GM13977 (cell line): ENCODE measurements at regions not wholly inside any gene's neighbourhood (a gene's known extent, or its start where the extent isn't known, plus 50 kb on each side); places are given as distances from the start of the nearest gene placed in this dataset.

Source experiments
- DNase-seq: peaks from one replicate; pipeline ENCODE4 v3.0.0; 2012; ENCODE audit warnings: low spot score
- in situ Hi-C: fragments of 300-500 bp; cut with MboI; formaldehyde crosslinking; loops from one replicate; pipeline ENCODE4 v1.12.0; 2022; ENCODE audit warnings: low sequenced_read_pairs, low pct_unique_long_range_greater_than_20kb, mixed read lengths, inconsistent platforms; ENCODE audit not compliant: unreplicated experiment
- TF ChIP-seq, protein P1 (sequence below): IDR thresholded peaks from 2 replicates; pipeline ENCODE4 v1.5.1; 2012; ENCODE audit warnings: mild to moderate bottlenecking, control low read depth; ENCODE audit not compliant: insufficient read depth; ENCODE audit errors: extremely low read depth, missing control alignments

DNA sequence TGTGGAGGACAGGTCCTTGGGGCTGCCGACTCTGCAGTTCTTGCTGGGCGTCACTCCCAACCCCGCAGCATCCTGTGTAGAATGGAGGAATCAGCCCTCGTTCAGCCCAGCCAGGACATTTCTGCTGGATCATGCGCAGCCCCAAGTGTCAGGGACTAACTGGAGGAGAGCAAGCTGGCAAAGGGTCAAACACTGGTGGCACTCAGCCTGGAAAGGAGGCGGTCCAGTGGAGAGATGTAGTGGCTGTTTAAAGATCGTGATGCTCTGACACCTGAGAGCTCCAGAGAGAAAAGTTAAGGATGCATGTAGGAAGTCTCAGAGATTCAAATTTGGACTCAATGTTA lies 63.6 kb upstream of the SH3RF3 start:
- DNase-seq, result no peak
- in situ Hi-C loops, result no loop called here
- TF ChIP-seq, protein P1, sequence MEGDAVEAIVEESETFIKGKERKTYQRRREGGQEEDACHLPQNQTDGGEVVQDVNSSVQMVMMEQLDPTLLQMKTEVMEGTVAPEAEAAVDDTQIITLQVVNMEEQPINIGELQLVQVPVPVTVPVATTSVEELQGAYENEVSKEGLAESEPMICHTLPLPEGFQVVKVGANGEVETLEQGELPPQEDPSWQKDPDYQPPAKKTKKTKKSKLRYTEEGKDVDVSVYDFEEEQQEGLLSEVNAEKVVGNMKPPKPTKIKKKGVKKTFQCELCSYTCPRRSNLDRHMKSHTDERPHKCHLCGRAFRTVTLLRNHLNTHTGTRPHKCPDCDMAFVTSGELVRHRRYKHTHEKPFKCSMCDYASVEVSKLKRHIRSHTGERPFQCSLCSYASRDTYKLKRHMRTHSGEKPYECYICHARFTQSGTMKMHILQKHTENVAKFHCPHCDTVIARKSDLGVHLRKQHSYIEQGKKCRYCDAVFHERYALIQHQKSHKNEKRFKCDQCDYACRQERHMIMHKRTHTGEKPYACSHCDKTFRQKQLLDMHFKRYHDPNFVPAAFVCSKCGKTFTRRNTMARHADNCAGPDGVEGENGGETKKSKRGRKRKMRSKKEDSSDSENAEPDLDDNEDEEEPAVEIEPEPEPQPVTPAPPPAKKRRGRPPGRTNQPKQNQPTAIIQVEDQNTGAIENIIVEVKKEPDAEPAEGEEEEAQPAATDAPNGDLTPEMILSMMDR, result no peak

DNA sequence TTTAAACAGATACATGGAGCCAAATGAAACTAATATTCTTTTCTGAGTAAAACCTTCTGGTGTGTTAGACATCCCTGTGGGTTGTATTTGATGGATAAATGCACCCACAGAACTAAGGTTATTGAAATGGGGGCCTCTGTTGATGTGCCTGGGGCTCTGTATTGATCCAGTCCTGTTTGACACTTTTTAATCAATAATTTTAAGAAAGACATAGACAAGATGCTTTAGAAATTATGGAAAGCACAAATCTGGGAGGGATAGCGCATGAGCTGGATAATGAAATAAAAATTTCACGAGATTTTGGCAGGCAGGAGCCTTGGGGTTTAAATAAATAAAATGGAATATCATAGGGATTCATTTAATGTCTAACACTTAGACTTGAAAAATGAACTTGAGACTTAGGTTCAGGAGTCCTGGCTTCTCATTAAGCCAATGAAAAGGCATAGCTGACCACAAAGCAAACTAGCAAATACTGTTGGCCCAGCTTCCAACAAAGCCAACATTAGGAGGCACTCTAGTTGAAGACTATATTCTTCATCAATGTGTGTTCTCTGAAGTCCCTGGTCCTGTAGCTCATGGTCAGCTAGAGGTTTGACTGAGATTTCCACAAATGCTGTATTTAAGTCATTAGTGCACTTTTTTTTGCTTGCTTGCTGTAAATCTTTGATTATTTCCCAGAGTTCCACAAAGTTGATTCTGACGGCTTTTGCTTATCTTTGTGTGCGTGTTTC lies 64.2 kb upstream of the SH3RF3 start:
- no peak for DNase-seq
- in situ Hi-C loops, result no loop called here
- TF ChIP-seq, protein P1, result no peak

DNA sequence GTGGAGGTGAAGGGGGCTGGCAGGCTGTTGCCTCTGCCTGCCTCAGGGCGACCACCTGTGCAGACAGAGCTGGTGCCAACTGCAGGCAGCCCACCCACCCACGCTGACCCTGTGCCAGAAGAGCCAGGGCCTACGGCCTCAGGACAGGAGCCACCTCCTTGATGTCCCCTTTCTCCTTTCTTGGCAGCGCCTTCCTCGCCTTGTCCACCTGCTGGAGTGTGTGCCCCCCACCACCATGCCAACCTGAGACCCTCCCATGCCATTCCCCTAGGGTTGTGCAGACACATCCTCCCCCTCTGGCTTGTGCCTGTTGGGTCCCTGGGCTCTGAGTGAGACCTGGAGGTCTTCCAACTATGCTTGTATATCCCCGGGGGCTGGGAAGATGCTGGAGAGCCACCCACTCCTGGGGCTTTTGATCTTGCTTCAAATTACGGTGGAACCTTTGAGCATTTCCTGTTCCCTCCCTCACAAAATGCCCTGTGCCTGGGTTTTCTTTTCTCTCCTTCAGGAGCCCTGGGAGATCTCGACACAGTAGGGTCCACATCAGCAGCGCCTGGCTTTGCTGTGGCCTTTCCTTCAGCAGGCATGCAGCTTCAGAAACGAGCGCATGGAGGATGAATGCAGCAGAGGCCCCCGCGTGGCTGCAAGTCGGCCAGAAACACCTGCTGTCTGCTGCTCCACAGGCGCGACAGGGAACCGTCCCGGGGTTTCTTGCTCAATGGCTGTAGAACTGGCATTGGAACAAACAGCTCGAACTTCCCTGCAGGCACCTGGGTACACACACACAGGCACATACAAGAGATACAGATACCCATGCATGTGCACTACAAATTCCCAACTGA lies 65.9 kb upstream of the SH3RF3 start:
- in situ Hi-C loops, result no loop called here
- DNase-seq, result no peak
- TF ChIP-seq, protein P1, result no peak

- in situ Hi-C loops, result no loop called here
- TF ChIP-seq, protein P1, result no peak
- DNase-seq, result no peak
These were observed 66.7 kb upstream of the SH3RF3 start for GRCh38 chr2:109062145-109062858.

DNA sequence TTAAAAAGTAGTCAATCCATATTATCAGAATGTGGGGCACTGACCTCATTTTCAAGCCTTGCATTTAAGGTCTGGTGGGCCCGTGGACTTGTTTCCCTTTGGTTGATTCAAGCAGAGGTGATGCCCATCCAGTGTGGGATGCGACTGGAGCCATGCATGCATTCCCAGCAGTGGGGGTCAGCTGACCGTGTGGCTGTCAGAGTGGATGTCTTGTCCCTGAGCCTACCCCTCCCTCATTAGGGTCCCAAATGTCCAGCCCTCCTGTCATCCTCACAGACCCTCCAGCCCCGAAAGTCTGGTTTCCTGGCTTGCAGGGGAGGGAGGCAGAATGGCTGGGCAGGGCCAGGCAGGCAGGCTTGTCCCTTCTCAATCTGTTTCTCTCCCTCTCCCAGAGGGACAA lies 67.3 kb upstream of the SH3RF3 start:
- in situ Hi-C loops, result no loop called here

GRCh38 chr2:109060496-109060895 lies 68.5 kb upstream of the SH3RF3 start:
- TF ChIP-seq, protein P1, result no peak
- in situ Hi-C loops, result no loop called here
- DNase-seq, result no peak

More for the DNA sequence above, 67.3 kb upstream of the SH3RF3 start:
- TF ChIP-seq, protein P1, result no peak
- DNase-seq, result no peak
